Lower leg skin (tissue), 4 donors: ENCODE measurements at regions not wholly inside any gene's neighbourhood (a gene's known extent, or its start where the extent isn't known, plus 50 kb on each side); places are given as distances from the start of the nearest gene placed in this dataset.

ENCODE experiments used
- DNase-seq, 2 donors: peaks; one replicate each; pipeline ENCODE4 v3.0.0-alpha.2; 2019; ENCODE audit warnings: low spot score in 2 of 2
- H3K4me3 ChIP-seq: fragments of 200-600 bp; sonication (generic); 2 replicates; pipeline ENCODE4 v1.5.1; 2017; ENCODE audit warnings: mild to moderate bottlenecking, low read depth; ENCODE audit not compliant: poor library complexity, severe bottlenecking
- CTCF ChIP-seq, 3 donors: fragments of 450-650 bp; IDR thresholded peaks; one replicate each; pipeline ENCODE4 v1.5.1; 2016; ENCODE audit warnings: antibody characterized with exemption in 3 of 3, mild to moderate bottlenecking in 3 of 3, moderate library complexity in 2 of 3
- POLR2A ChIP-seq, 2 donors: fragments of 450-650 bp; IDR thresholded peaks; one replicate each; pipeline ENCODE4 v1.6.1; 2016 to 2017; ENCODE audit warnings: antibody characterized with exemption in 2 of 2, mild to moderate bottlenecking in 1 of 2, moderate library complexity in 1 of 2
- WGBS, 2 donors: methylation state at CpG; one replicate each; pipeline ENCODE4 v1.1.5; 2018; 5-methylcytosine and 5-hydroxymethylcytosine counted together
- intact Hi-C: fragments of 100-400 bp; cut with DNase I; formaldehyde crosslinking; loops from one replicate; pipeline ENCODE4 v1.15.0; 2023; ENCODE audit warnings: low total_unique reads

DNA sequence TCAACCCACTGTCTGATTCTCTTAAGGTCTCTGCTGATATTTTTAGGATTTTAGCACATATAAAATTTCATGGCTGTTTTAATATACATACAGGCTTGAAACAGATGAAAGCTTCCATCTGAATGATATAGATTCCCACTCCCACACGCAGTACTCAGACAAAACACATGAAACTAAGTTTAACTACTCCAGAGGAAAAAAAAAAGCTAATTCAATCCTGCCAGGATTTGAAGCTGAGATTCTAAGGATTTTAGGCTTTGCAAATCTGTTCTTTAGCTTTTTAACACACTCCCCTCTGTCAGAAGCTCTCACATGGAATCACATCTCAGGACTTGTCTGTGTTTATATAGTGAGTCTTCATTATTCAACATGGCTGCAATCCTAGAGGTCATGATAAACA, 217.3 kb downstream of the BCAT1 start:
- no peak overlapping the region for H3K4me3 ChIP-seq
- WGBS, 2 donors: 79 to 80% methylated on average over 1 of the region's 1 CpG
- DNase-seq: no peak
- intact Hi-C loops: no loop called here
- no peak for TF ChIP-seq POLR2A (IDR thresholded peaks at IDR 0.05)
- no peak for TF ChIP-seq CTCF (IDR thresholded peaks at IDR 0.05)

GRCh38 chr12:24730489-24730896, 218.4 kb downstream of the BCAT1 start:
- no peak overlapping the region for H3K4me3 ChIP-seq
- no peak for DNase-seq
- intact Hi-C loops: no loop called here
- WGBS, 2 donors: 50 to 91% methylated on average over 1 of the region's 1 CpG
- TF ChIP-seq CTCF (IDR thresholded peaks at IDR 0.05): no peak
- no peak for TF ChIP-seq POLR2A (IDR thresholded peaks at IDR 0.05)

DNA sequence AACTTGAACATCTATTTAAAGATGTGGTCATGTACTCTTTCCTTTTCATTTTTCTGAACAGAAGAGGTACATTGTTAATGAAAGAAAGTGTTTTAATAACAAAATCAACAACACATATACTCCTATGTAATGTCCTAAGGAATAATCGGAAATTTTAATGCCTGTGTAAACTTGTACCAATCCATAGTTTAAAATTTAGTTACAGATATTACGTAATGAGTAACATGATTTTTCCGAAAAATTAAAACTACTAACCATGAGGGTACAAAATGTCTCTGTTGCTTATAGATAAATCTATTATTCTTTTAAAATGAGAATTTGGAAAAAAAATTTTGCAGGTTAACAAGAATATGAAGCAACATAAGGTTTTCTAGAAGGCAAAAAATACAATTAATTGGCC, 220.1 kb downstream of the BCAT1 start:
- DNase-seq: no peak
- H3K4me3 ChIP-seq: no peak overlapping the region
- TF ChIP-seq CTCF (IDR thresholded peaks at IDR 0.05) (no peak), POLR2A (IDR thresholded peaks at IDR 0.05) (no peak)
- WGBS, 2 donors: 89 to 94% methylated on average over 3 of the region's 3 CpGs
- intact Hi-C loops: no loop called here

DNA sequence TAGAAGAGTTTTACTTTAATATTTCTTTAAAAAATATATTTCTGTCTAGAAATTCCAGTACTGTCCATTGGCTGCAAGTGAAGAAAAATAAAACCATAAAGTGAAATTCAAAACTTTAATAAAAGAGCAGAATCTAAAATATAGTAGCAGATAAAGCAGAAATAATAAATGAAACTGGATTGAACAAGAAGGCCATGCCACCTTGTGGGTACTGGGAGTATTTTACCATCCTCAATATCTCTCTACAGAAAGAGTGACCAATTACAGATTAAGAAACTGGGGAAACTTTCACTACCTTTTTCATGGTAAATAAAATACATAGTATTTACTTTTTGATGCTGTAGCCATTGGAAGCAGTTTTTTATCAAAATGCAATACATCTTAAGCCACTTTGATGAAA, 220.5 kb downstream of the BCAT1 start:
- H3K4me3 ChIP-seq: no peak overlapping the region
- DNase-seq: no peak
- TF ChIP-seq CTCF (IDR thresholded peaks at IDR 0.05) (no peak), POLR2A (IDR thresholded peaks at IDR 0.05) (no peak)
- intact Hi-C loops: no loop called here

DNA sequence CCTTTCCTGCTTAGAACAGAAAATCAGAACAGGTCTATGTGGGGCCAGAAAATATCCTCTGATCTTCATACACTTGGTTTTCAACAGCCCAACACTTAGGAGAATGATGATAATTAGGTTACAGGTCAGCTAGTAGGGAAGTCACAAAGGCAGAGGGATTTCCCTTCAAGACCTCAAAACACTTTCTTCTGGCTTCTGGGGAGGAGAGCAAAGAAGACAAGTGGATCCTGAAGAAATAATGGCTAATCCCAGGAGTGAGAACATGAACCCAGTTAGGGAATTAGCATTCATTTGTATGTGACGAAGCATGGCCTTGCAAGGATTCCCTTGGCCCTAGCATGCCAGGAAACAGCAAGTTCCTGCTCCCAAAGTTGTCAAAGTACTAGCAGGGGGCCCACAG, 223.3 kb downstream of the BCAT1 start:
- intact Hi-C loops: no loop called here
- WGBS, 2 donors: 82 to 100% methylated on average over 1 of the region's 1 CpG
- no peak overlapping the region for H3K4me3 ChIP-seq
- TF ChIP-seq CTCF (IDR thresholded peaks at IDR 0.05): no peak
- no peak for TF ChIP-seq POLR2A (IDR thresholded peaks at IDR 0.05)
- DNase-seq: no peak

GRCh38 chr12:24724814-24725213, 224.1 kb downstream of the BCAT1 start:
- TF ChIP-seq CTCF (IDR thresholded peaks at IDR 0.05) (no peak), POLR2A (IDR thresholded peaks at IDR 0.05) (no peak)
- H3K4me3 ChIP-seq: no peak overlapping the region
- DNase-seq: no peak
- intact Hi-C loops: no loop called here
- 82 to 84% methylated on average over 5 of the region's 5 CpGs for WGBS, 2 donors
